ENCODE measurements at regions not wholly inside any gene's neighbourhood (a gene's known extent, or its start where the extent isn't known, plus 50 kb on each side); places are given as distances from the start of the nearest gene placed in this dataset.

GRCh38 chr12:33129500-33129899 is 232.9 kb upstream of the PKP2 start (continued):
- TF ChIP-seq ZNF609 (CRISPR knock-in tag; IDR thresholded peaks at IDR 0.05; ENCODE audit: borderline replicate concordance) = no peak
- no peak for TF ChIP-seq STAT5B (CRISPR knock-in tag; IDR thresholded peaks at IDR 0.05)
- TF ChIP-seq TBX2 (CRISPR knock-in tag; IDR thresholded peaks at IDR 0.05; ENCODE audit: borderline replicate concordance) = no peak
- TF ChIP-seq ARNT (IDR thresholded peaks at IDR 0.05) = no peak

- intact Hi-C loops (cut with micrococcal nuclease; ENCODE audit: unreplicated experiment) = no loop called here
- H3K79me2 ChIP-seq (ENCODE audit: insufficient read depth, low read length) = no peaks in the 10 kb centered on the region
- H4K20me1 ChIP-seq (ENCODE audit: insufficient read depth, low read length) = no peaks in the 10 kb centered on the region
- ATAC-seq (no peak), DNase-seq (ENCODE audit: low spot score) (no peak), FAIRE-seq (no peak)
- H3K4me2 ChIP-seq (ENCODE audit: low read depth, low read length) = no peak overlapping the region
- BruUV-seq (replicated peaks) = no TSS peak
- no peaks in the 10 kb centered on the region for H3K4me1 ChIP-seq (ENCODE audit: insufficient read depth, low read length)
- H3K36me3 ChIP-seq (replicated peaks in 1 of 2; ENCODE audit: control insufficient read depth in 1 of 2, insufficient read depth in 2 of 2, low read length in 2 of 2) = no peaks in the 10 kb centered on the region
- in situ Hi-C loops (cut with HindIII; ENCODE audit: extremely low pct_ligation_motif_present, low pct_unique_long_range_greater_than_20kb) = no loop called here
- H2AFZ ChIP-seq (ENCODE audit: low read length) = no peak overlapping the region
- no peak overlapping the region for H3K4me3 ChIP-seq (replicated peaks in 1 of 3; ENCODE audit: insufficient read depth in 1 of 3, low read depth in 2 of 3, low read length in 3 of 3)
- H3K27me3 ChIP-seq (ENCODE audit: control insufficient read depth in 1 of 2, insufficient read depth in 2 of 2, low read length in 2 of 2) = no peaks in the 10 kb centered on the region
- H3K27ac ChIP-seq (ENCODE audit: extremely low read length, insufficient read depth, low read length) = no peak overlapping the region
- ChIA-PET CTCF (ENCODE audit: low intra/inter-chr PET ratio, low total read pairs) (no interaction called here), POLR2A (no interaction called here)
- H3K9me3 ChIP-seq (ENCODE audit: low read length) = no peaks in the 10 kb centered on the region
- H3K9ac ChIP-seq (ENCODE audit: insufficient read depth, low read depth, low read length) = no peak overlapping the region
- TF ChIP-seq ZNF713 (CRISPR knock-in tag; IDR thresholded peaks at IDR 0.05) (no peak), SAP130 (CRISPR knock-in tag; IDR thresholded peaks at IDR 0.05; ENCODE audit: low read depth) (no peak), SMC3 (IDR thresholded peaks at IDR 0.05; ENCODE audit: low read length) (no peak), MBD4 (IDR thresholded peaks at IDR 0.05; ENCODE audit: borderline replicate concordance, low read length) (no peak), ZBTB46 (CRISPR knock-in tag; IDR thresholded peaks at IDR 0.05; ENCODE audit: borderline replicate concordance) (no peak), ISL2 (CRISPR knock-in tag; IDR thresholded peaks at IDR 0.05) (no peak), ZHX2 (IDR thresholded peaks at IDR 0.05; ENCODE audit: low read depth) (no peak), ZHX2 (CRISPR knock-in tag; IDR thresholded peaks at IDR 0.05; ENCODE audit: borderline replicate concordance) (no peak)
Observed at GRCh38 chr12:33125755-33126154, 229.2 kb upstream of the PKP2 start.
